Fibroblast of lung (primary cell): ENCODE measurements at regions not wholly inside any gene's neighbourhood (a gene's known extent, or its start where the extent isn't known, plus 50 kb on each side); places are given as distances from the start of the nearest gene placed in this dataset.

Experiments used
- EZH2 ChIP-seq: IDR thresholded peaks from 2 replicates; pipeline ENCODE4 v1.5.1; 2012; ENCODE audit warnings: low read length, control low read depth, mild to moderate bottlenecking; ENCODE audit errors: missing control alignments
- TF ChIP-seq, protein P1 (sequence below), 2 donors: IDR thresholded peaks in 1 of 2; conservative IDR thresholded peaks in 1 of 2; 1 replicate in 1 of 2; 2 replicates in 1 of 2; pipeline ENCODE4 v1.5.1; 2011 to 2012; ENCODE audit warnings: low read length in 2 of 2, control low read depth in 1 of 2, inconsistent platforms in 1 of 2, low read depth in 1 of 2, mild to moderate bottlenecking in 1 of 2

DNA sequence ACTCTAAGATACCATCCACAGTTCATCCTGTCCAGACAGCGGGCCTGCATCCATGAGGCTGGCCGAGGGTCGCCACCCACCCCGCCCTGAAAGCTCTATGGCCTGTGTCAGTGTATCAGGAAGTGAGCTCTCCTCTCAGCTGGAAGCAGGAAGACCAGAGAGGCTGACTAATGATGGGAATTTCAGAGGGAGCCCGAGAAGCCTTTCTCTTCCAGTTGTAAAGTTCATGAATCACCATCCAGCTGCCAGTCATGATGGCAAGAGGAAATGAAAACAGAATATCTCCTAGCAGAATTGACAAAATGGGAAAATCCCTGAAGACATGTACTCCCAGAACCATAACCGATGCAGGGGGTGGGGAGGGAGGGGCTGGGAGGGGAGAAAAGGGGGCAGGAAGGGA, 109.6 kb upstream of the RPS6KA2 start:
- TF ChIP-seq, protein P1, sequence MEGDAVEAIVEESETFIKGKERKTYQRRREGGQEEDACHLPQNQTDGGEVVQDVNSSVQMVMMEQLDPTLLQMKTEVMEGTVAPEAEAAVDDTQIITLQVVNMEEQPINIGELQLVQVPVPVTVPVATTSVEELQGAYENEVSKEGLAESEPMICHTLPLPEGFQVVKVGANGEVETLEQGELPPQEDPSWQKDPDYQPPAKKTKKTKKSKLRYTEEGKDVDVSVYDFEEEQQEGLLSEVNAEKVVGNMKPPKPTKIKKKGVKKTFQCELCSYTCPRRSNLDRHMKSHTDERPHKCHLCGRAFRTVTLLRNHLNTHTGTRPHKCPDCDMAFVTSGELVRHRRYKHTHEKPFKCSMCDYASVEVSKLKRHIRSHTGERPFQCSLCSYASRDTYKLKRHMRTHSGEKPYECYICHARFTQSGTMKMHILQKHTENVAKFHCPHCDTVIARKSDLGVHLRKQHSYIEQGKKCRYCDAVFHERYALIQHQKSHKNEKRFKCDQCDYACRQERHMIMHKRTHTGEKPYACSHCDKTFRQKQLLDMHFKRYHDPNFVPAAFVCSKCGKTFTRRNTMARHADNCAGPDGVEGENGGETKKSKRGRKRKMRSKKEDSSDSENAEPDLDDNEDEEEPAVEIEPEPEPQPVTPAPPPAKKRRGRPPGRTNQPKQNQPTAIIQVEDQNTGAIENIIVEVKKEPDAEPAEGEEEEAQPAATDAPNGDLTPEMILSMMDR (conservative IDR thresholded peaks at IDR 0.05 in 1 of 2, IDR thresholded peaks at IDR 0.05 in 1 of 2; ENCODE audit: low read depth in 1 of 2, low read length in 2 of 2), result no peak
- TF ChIP-seq EZH2, result no peak
